HG03520 (cell line): ENCODE measurements at regions not wholly inside any gene's neighbourhood (a gene's known extent, or its start where the extent isn't known, plus 50 kb on each side); places are given as distances from the start of the nearest gene placed in this dataset.
"Not testable (repeated sequence)": the region's sequence is repeated elsewhere in the genome, so short reads cannot be mapped to it uniquely, and the experiment has no call there.

Experiments
- ATAC-seq: cut with Tn5 transposase; IDR thresholded peaks from one replicate; pipeline ENCODE4 v1.9.1; 2021; ENCODE audit warnings: mild to moderate bottlenecking, moderate library complexity; ENCODE audit not compliant: unreplicated experiment

DNA sequence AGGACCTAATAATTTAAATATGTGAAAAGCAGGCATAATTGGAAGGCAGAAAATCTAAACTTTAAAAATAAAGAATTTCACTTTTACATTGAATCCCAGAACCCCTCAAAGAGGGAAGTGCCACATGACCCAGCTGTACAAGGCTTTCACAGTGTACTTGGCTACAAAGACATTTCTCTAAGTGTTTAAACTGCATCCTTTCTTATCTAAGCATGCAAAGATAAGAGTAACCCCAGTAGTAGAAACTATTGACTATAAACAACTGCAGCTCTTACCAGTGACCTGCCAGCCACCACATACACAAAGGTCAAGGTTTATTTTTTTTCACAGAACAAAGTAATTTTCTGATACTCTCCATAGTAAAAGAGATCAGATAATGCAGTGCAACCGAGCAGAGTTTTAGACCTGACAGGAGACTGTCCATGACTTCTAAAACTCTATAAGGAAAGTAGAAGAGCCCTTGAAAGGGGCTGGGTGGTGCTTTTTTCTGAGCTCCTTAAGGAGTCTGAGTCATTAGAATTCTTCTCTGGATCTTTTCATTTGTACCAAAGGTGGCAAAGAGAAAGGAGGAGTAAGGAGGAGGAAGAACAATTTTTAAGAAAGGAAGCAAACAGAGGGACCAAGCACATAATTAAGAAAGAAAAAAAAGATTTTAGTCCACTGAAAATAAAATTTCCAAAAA, 750.6 kb downstream of the PRIM2 start:
- ATAC-seq: not testable (repeated sequence)

DNA sequence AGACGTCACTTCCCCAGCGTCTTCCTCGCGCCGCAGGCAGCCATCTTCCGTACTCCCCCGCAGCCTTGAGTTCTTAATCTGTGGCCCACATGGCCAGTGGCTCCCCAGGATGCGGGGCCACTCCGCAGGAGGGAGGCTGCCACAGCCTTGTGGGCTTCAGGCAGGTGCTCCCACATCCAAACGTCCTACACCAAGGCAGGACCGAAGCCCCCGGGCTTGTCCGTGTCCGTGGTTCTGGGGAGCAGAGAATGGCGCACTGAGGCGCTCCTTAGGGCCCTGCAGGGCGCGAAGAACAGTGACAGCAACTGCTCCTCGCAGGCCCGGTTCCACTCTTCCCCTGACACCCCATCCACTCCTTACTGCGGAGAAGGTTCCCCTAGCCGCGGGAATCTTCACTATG, 755.8 kb downstream of the PRIM2 start:
- ATAC-seq: no peak

DNA sequence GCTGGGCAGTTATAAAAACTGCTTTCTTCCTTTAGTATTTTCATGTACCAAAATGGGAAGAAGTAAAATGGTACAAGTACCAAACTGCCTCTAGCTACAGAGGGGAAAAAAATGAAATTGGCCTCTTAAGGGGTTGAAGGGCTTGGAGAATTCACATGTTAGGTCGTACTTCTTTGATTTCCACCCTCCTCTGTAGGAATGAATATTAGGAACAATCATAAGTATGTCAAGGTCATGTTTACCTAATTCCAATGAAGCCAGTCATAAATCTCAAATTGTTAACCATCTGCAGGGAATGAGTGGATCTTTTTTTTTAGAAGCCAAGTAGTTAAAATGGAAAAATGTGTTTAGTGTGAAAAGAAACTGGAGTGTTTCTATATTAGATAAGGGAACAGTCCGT, 772.6 kb downstream of the PRIM2 start:
- not testable (repeated sequence) for ATAC-seq

DNA sequence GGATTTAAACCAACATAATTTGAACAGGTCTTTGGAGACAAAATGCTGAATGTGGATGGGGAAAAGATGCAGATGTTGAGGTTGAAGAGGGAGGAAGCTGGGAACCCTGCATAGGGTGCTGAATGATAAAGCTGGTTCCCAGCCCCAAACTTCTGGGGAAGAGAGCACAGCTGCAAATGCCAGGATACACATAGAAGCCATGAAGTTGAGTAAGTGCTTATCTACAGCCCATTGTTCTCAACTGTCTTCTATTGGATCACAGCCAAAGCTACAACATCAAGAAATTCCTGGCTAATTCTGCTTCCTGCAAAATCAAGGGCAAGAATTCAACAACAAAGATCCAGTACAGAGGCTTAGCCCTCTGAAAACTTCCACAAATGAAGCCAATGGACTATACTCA, 779.8 kb downstream of the PRIM2 start:
- not testable (repeated sequence) for ATAC-seq

DNA sequence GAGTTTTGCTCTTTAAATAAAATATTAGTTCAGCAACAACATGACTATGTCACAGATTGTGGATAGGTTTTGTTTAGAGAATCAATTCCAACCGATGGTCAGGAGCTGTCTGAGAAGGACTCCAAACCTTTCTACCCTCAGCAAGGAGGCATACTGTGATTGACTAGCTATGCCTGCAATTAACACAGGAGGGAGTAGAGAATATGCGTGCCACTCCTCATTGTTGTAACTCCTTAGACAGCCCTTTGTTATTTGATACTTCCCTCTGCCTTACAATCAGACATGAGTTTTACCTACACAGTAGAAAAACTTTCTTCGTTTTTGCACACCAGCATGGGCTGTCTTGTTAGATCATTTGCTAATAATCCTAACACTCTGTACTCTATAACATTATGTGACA, 796.5 kb downstream of the PRIM2 start:
- ATAC-seq: no peak

DNA sequence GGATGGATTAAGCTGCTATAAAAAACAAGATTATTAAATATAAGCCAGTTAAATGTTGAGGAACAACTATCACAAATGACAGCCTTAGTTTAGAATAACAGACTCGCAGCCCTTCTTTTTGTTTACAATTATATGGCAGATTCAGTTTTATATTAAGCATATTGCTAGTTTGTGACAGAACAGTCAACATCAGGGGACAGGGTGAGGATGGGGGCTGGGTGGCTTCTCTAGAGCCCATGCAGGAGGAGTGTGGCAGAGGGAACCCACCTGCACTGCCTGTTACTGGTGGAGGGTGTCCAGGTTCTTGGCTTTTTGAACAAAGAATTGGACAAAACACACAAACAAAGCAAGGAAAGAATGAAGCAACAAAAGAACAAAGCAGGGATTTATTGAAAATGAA, 799.7 kb downstream of the PRIM2 start:
- not testable (repeated sequence) for ATAC-seq

DNA sequence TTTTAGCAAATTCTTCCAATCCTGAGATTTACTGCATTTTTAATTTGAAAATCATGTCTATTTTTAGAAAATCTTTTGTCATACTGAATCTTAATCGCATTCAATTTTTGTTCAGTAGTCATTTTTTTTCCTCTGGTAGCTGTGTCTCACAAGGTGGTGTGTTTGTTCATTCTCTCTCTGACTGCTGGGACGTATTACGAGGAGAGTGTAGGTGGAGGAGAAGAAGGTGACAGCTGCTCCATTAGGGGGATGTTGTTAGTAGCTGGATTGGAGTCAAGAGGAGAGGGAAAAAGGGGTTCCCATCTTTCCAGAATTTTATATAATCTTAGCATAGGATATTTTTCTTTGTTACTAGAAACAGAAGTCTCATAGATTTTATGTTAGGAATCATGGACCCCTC, 804.2 kb downstream of the PRIM2 start:
- not testable (repeated sequence) for ATAC-seq

DNA sequence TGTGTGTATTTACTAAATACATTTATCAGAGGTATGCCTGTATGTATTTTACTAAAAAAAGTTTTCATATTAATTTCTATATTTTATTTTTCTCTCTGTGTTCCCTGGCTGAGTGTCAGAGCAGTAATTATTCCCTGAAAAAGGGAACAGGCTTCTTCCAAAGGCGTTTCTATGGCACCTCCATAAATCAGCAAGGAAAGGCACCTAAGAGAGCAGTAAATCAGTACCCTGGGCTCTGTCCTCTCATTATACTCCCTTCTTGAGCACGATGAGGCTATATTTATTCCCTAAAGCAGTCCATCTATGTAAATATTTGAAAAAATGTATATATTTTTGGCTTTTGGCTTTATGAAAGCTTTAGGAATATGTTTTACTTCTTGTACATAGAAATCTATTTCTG, 806.3 kb downstream of the PRIM2 start:
- not testable (repeated sequence) for ATAC-seq

DNA sequence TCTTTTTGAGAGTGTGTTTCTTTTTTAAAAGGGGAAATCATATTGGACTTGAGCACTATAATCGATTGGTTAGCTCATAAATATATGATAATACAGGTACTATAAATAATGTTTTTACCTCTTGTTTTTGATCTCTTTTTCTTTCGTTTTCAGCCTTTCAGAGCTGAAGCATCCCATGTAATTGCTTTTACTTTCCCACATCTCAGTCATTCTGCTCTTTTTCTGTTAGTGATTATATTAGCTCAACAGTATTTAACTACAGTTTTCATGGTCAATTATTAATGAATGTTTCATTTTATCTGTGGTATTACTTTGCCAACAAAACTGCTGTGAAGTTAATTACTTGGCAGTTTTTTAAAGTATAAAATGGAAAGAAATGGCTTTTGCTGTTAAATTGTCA, 811.1 kb downstream of the PRIM2 start:
- ATAC-seq: not testable (repeated sequence)

DNA sequence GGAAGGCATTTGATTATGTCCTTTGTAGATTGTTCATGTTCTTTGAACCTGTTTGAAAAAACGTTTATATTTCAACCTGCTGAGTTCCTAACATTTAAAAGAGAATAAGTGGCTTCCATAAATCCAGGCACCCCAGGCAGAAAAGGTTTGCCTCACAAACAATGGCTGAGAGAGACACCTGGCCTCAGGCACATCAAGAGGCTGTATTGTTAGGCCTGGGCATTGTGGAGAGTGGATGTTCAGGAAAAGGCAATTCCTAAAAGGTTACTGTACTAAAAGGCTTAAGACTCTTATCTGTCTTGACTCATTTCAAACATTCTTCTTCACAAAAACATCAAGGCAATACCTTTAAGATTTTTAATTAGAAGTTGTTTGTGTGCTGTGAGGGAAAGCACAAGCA, 811.7 kb downstream of the PRIM2 start:
- ATAC-seq: not testable (repeated sequence)

DNA sequence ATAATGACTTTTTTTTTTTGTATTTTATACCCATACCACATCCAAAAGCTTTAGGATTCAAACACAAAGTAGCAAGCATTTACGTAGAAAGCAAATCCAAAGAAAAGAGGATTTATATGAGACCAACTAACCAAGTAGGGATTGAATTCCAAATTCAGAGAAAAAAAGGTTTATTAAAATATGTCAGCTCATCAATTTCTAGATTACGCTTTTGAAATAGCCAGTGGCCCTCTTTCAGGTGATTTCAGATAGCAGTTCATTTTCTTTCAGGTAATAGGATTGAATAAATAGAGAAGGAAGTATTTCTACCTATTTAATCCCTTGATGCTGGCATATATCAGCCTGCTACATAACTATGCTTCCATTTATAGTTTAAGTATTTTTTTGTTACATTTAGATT, 822.3 kb downstream of the PRIM2 start:
- not testable (repeated sequence) for ATAC-seq

DNA sequence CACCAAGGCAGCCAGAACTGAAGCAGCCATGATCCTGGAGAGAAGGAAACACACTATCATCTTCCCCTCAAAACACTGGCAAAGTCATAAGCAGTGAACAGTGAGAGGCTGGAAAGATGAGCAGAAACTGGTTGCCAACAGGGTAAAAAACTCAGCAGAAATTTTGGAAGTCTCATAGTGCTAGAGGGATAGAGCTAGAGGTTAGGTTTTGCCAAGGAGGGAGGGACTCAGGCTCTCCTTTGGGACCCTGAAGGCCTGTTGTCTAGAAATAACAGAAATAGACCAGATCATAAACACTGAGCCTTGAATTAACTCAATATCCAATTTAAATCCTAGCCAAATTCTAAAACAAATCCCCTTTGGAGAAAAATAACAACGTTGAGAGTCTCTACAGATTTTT, 853.6 kb downstream of the PRIM2 start:
- ATAC-seq: not testable (repeated sequence)

DNA sequence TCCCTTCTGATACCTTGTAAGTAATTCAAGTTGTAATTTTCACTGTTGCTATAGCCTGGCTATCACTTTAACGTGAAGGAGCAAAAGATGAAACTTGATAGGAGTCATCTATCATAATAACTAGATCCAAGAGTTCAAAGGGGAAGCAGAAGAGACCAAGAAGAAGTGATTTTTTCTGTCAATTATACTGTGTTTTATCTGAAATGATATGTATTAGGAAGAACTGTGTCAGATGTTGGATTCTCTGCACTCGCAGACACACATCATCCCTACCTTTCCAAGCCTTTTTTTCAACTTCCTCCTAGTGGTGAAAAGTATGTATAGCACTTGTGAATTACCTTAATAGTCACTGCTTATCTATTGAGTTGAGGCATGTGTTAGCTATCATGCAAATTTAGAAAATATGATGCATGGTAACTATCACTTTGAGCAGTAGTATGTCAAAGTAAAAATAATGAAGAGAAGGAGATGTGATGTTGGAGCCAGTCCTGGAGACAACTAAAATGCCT, 864.2 kb downstream of the PRIM2 start:
- not testable (repeated sequence) for ATAC-seq

DNA sequence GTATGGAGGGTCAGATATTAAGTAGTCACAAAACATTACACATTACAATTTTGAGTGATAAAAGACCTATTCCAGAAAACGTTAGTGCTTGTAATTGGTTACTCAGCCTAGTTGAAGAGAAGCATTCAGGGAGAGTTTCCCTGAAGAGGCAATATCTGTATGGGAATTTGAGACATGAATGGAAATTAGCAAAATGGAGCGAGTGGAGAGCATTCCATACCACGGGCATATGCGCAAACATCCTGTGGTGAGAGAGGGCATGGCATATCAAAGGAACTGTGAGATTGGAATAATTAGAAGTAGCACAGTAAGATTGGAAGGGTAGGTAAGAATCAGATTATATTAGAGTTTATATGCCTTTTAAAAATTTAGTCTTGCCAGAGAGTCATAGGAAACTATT, 867.9 kb downstream of the PRIM2 start:
- not testable (repeated sequence) for ATAC-seq

DNA sequence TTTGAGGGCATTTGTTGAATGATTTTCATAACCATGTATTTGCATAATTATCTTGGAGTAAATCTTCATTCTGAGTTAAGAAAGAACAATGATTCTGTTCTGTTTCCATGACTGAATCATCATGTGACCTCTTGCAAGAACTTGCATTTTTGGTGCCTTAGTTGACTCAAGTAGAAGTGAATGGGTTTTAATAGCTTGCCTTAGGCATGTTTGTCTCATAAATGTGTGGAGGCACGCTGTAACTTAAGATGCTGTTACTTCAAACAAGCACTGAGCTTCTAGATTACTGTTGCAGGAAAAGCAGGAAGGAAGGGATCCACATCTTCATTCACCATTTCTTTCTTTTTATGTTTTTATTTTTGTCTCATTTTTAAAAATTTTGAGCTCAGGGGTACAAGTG, 875.8 kb downstream of the PRIM2 start:
- ATAC-seq: not testable (repeated sequence)

DNA sequence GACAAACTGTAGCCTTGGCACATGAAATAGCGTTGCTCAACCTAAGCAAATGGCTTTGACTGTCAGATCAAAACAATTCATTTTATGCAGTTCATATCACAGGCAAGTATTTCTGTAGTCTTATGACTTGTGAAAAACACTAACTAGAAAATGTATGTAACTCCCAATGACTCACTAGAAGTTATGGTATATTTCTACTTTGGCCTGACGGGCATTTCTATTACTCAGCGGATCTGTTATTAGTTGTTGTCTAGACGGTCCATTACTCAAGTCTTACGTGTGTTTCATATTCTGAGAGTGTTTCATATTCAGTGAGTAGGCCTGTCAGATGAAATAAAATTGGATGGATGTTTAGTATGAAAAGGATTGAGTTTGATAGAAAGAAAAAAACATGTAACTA, 880.9 kb downstream of the PRIM2 start:
- ATAC-seq: no peak

DNA sequence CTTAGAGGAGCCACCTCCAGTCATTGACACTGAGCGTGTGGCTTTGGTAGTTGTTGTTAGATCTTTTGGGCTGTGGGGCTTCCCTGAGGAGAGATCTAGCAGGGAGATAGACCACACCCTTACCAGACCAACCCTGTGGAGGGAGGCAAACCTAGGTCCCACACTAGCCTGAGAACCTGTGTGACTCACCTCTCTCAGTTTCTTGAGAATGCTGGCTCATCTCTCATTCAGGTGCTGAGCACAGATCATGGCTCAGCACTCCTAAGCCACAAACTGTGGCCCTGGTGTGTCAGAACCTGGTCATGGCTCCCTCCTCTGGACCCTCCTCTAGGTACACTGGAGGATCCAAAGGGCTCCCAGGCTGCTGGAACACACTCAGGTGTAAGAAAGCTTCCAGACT, 919.7 kb downstream of the PRIM2 start:
- not testable (repeated sequence) for ATAC-seq

DNA sequence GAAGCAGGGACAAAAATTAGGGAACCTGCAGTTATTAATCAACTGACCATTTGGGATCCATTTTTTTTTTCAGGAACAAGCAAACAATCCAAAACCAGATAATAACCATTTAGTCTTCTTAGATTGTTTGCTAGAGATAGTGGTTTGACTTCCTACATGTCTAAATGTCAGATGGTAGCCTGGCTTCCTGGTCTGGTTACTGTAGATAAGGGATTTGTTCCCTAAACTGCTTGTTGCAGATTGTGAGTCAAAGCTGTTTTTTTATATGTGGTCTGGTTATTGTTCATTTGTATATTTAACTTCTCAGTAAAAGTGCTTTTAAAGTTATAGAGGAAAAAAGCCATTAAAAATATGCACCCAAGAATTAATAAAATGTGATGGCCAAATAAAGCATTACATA, 921.0 kb downstream of the PRIM2 start:
- not testable (repeated sequence) for ATAC-seq

DNA sequence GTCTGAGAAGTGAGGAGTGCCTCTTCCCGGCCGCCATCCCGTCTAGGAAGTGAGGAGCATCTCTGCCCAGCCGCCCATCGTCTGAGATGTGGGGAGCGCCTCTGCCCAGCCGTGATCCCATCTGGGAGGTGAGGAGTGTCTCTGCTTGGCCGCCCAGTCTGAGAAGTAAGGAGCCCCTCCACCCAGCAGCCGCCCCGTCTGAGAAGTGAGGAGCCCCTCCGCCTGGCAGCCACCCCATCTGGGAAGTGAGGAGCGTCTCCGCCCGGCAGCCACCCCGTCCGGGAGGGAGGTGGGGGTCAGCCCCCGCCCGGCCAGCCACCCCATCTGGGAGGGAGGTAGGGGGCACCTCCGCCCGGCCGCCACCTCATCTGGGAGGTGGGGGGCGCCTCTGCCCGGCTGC, 940.2 kb downstream of the PRIM2 start:
- not testable (repeated sequence) for ATAC-seq

DNA sequence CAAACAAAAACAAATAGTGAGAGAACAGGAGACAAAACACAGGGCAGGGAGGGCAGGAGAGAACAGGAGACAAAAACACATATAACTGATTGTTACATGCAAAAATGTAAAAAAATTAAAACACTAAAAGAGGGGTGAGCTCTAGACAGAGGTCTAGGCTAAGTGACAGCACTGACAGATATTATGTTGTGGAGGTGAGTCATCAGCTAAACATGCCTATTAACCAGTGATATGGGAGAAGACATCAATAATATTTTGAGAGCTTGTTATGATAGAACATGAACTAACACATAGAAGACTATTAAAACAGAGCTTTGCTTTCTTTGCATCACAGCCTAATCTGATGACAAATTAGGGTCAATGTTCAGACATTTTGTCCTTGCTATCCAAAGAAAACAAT, 972.7 kb downstream of the PRIM2 start:
- ATAC-seq: no peak

DNA sequence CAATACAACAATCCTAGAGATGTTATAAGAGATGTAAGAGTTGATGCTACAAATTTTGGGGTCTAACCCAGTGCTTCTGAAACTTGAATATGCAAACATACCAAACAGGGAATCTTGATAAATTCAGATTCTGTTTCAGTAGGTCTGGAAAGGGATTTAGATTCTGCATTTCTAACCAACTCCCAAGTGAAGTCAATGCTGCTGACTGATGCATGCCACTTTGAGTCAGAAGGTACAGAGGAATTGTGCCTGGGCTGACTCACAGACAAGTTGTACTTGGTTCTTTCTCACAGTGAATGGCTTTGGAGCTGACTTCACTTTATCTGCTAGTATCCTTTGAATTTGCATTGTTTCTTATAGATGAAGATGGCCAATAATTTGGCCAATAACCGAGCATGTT, 973.9 kb downstream of the PRIM2 start:
- not testable (repeated sequence) for ATAC-seq

DNA sequence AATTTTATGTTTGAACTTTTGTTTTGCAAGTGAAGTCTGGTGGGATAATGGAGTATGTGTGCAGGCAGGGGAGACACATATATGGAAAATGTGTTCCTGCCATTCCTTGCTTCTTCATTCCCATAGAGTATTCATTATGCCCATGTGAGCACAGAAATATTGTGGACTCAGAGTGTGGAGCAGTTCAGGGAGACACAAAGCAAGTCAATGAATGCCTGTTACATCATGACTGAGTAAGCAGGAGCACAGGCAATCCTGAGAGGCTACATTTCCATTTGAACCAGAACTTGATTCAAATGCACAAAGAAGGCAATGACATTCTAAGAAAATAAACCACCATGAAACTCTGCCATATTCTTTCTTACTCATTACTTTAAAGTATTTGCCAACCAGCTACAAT, 990.5 kb downstream of the PRIM2 start:
- ATAC-seq: not testable (repeated sequence)

DNA sequence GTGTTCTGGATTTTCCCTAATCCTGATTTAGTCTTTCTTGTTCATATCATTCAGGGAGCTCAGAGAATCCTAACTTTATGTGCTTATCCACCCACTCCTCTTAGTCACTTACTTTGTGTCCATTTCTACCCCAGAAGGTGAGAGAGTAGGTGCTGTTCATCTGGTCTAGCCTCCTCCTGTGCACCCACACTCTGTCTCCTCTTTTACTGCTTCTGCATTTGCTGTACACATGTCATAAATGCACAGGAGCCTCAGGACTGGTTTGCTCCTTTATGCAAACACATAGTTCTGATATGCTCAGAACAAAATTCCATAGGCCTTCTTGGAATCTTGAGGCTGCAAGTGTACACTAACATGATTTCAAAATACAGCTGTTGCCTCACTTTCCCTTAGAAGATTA, 1014.7 kb downstream of the PRIM2 start:
- ATAC-seq: not testable (repeated sequence)
